IMR-90 (cell line): ENCODE measurements at regions not wholly inside any gene's neighbourhood (a gene's known extent, or its start where the extent isn't known, plus 50 kb on each side); places are given as distances from the start of the nearest gene placed in this dataset.
A peak's percentile ranks its signal among the peaks of the same experiment; 100 is the strongest.

Experiments used
- ATAC-seq: fragments of 200-7000 bp; cut with Tn5 transposase; 2 replicates; pipeline ENCODE4 v1.9.1; 2020; ENCODE audit warnings: low read depth, mild to moderate bottlenecking, moderate library complexity
- BruUV-seq: library from RNA; stranded (reverse); fragments of 400-500 nt; replicated peaks from 2 replicates; lab custom pipeline; 2021; lab: Mats Ljungman, UMichigan
- CTCF ChIA-PET: fragments of 300-600 bp; formaldehyde crosslinking; extraction: SDS; loops from one replicate; lab custom pipeline; 2021; ENCODE audit warnings: antibody characterized with exemption; lab: Yijun Ruan, JAX
- POLR2A ChIA-PET: fragments of 300-600 bp; sonication (Branson Sonifier 250); formaldehyde crosslinking; loops from one replicate; lab custom pipeline; 2022; ENCODE audit warnings: antibody characterized with exemption; ENCODE audit not compliant: unreplicated experiment; lab: Charles Lee
- DNase-seq: peaks from one replicate; pipeline ENCODE4 v3.0.0; 2013
- H2AFZ ChIP-seq: replicated peaks from 2 replicates; pipeline ENCODE3; 2013; ENCODE audit warnings: low read length, mild to moderate bottlenecking; ENCODE audit not compliant: poor library complexity
- H2AK5ac ChIP-seq: 2 replicates; pipeline ENCODE4 v1.6.1; 2013; ENCODE audit warnings: low read depth, low read length, inconsistent platforms
- H2AK9ac ChIP-seq: replicated peaks from 2 replicates; pipeline ENCODE3; 2013; ENCODE audit warnings: mild to moderate bottlenecking, low read depth, low read length, moderate library complexity; ENCODE audit not compliant: poor library complexity
- H2BK120ac ChIP-seq: 2 replicates; pipeline ENCODE4 v1.6.1; 2013; ENCODE audit warnings: low read depth, low read length, inconsistent platforms
- H2BK15ac ChIP-seq: 3 replicates; pipeline ENCODE4 v1.6.1; 2013; ENCODE audit warnings: low read depth, low read length, inconsistent platforms
- H2BK20ac ChIP-seq: 2 replicates; pipeline ENCODE4 v1.6.1; 2013; ENCODE audit warnings: low read depth, mild to moderate bottlenecking, inconsistent platforms, low read length, moderate library complexity
- H2BK5ac ChIP-seq: 2 replicates; pipeline ENCODE4 v1.6.1; 2013; ENCODE audit warnings: mild to moderate bottlenecking, low read depth, low read length, inconsistent platforms; ENCODE audit not compliant: poor library complexity, severe bottlenecking
- H3K14ac ChIP-seq: replicated peaks from 2 replicates; pipeline ENCODE4 v1.6.1; 2013; ENCODE audit warnings: low read depth, low read length, inconsistent platforms
- H3K18ac ChIP-seq: 2 replicates; pipeline ENCODE4 v1.6.1; 2013; ENCODE audit warnings: low read depth, low read length, control low read depth
- H3K23ac ChIP-seq: 2 replicates; pipeline ENCODE4 v1.6.1; 2013; ENCODE audit warnings: low read depth, low read length, inconsistent platforms
- H3K27ac ChIP-seq: 2 replicates; pipeline ENCODE4 v1.5.1; 2013; ENCODE audit warnings: mild to moderate bottlenecking, control low read depth, low read length; ENCODE audit not compliant: insufficient read depth
- H3K27me3 ChIP-seq: 2 replicates; pipeline ENCODE4 v1.6.1; 2013; ENCODE audit warnings: low read length; ENCODE audit not compliant: control insufficient read depth, insufficient read depth
- H3K36me3 ChIP-seq: 2 replicates; pipeline ENCODE4 v1.6.1; 2013; ENCODE audit warnings: low read length, mixed read lengths; ENCODE audit not compliant: control insufficient read depth, insufficient read depth
- H3K4ac ChIP-seq: 2 replicates; pipeline ENCODE4 v1.6.1; 2013; ENCODE audit warnings: low read depth, low read length, inconsistent platforms
- H3K4me1 ChIP-seq: 2 replicates; pipeline ENCODE4 v1.6.1; 2013; ENCODE audit warnings: low read length, mixed read lengths; ENCODE audit not compliant: control insufficient read depth, insufficient read depth
- H3K4me2 ChIP-seq: 2 replicates; pipeline ENCODE4 v1.6.1; 2013; ENCODE audit warnings: low read depth, mild to moderate bottlenecking, control low read depth, low read length, moderate library complexity
- H3K4me3 ChIP-seq: 2 replicates; pipeline ENCODE4 v1.5.1; 2013; ENCODE audit warnings: low read depth, mild to moderate bottlenecking, control low read depth, low read length, moderate library complexity; ENCODE audit not compliant: insufficient read depth
- H3K56ac ChIP-seq: 2 replicates; pipeline ENCODE4 v1.6.1; 2013; ENCODE audit warnings: low read length, inconsistent platforms; ENCODE audit not compliant: insufficient read depth; ENCODE audit errors: extremely low read depth
- H3K79me1 ChIP-seq, 2 experiments: 2 replicates each; pipeline ENCODE4 v1.6.1; 2013; ENCODE audit warnings: low read length in 2 of 2, inconsistent platforms in 1 of 2, low read depth in 1 of 2
- H3K9ac ChIP-seq: 2 replicates; pipeline ENCODE4 v1.6.1; 2013; ENCODE audit warnings: low read depth, low read length, control low read depth
- H3K9me1 ChIP-seq: 2 replicates; pipeline ENCODE4 v1.6.1; 2013; ENCODE audit warnings: low read length, inconsistent platforms; ENCODE audit not compliant: insufficient read depth
- H3K9me3 ChIP-seq: 2 replicates; pipeline ENCODE4 v1.6.1; 2013; ENCODE audit warnings: low read length; ENCODE audit not compliant: control insufficient read depth, insufficient read depth
- H4K20me1 ChIP-seq: 2 replicates; pipeline ENCODE4 v1.6.1; 2013; ENCODE audit warnings: low read length, inconsistent platforms; ENCODE audit not compliant: insufficient read depth
- H4K5ac ChIP-seq: 2 replicates; pipeline ENCODE4 v1.6.1; 2013; ENCODE audit warnings: mild to moderate bottlenecking, low read depth, low read length, control low read depth
- H4K8ac ChIP-seq, 2 experiments: 2 replicates each; pipeline ENCODE4 v1.6.1; 2013; ENCODE audit warnings: low read depth in 2 of 2, low read length in 2 of 2, control low read depth in 1 of 2, inconsistent platforms in 1 of 2
- H4K91ac ChIP-seq: 2 replicates; pipeline ENCODE4 v1.6.1; 2013; ENCODE audit warnings: low read depth, low read length, inconsistent platforms; ENCODE audit not compliant: insufficient read depth
- BHLHE40 ChIP-seq: fragments of 150-350 bp; IDR thresholded peaks from 2 replicates; pipeline ENCODE4 v1.6.1; 2016; ENCODE audit warnings: mild to moderate bottlenecking, low read depth, low read length
- CEBPB ChIP-seq: IDR thresholded peaks from 2 replicates; pipeline ENCODE4 v1.6.1; 2012; ENCODE audit warnings: low read depth, low read length, improper control_type of control experiment
- CHD1 ChIP-seq: IDR thresholded peaks from 2 replicates; pipeline ENCODE4 v1.6.1; 2012; ENCODE audit warnings: low read depth, low read length, improper control_type of control experiment
- FOS ChIP-seq: fragments of 150-350 bp; IDR thresholded peaks from 2 replicates; pipeline ENCODE4 v1.6.1; 2016; ENCODE audit warnings: low read depth, low read length
- MAFK ChIP-seq: IDR thresholded peaks from 2 replicates; pipeline ENCODE4 v1.6.1; 2012; ENCODE audit warnings: low read depth, low read length, improper control_type of control experiment
- MAZ ChIP-seq: IDR thresholded peaks from 2 replicates; pipeline ENCODE4 v1.6.1; 2012; ENCODE audit warnings: low read depth, mild to moderate bottlenecking, low read length, improper control_type of control experiment, moderate library complexity, borderline replicate concordance
- NFE2L2 ChIP-seq: fragments of 150-350 bp; IDR thresholded peaks from 2 replicates; pipeline ENCODE4 v1.6.1; 2016; ENCODE audit warnings: low read depth, mild to moderate bottlenecking, low read length
- POLR2A ChIP-seq: IDR thresholded peaks from 2 replicates; pipeline ENCODE4 v1.6.1; 2012; ENCODE audit warnings: mild to moderate bottlenecking, low read depth, low read length
- RCOR1 ChIP-seq: IDR thresholded peaks from 2 replicates; pipeline ENCODE4 v1.6.1; 2012; ENCODE audit warnings: mild to moderate bottlenecking, low read length, improper control_type of control experiment; ENCODE audit not compliant: insufficient replicate concordance
- RFX5 ChIP-seq: IDR thresholded peaks from 2 replicates; pipeline ENCODE4 v1.8.0; 2012; ENCODE audit warnings: low read depth, mild to moderate bottlenecking, low read length, moderate library complexity
- USF2 ChIP-seq: fragments of 150-350 bp; IDR thresholded peaks from 2 replicates; pipeline ENCODE4 v1.6.1; 2017; ENCODE audit warnings: mild to moderate bottlenecking, antibody characterized with exemption, low read length, low read depth
- WGBS, 2 experiments: methylation state at CpG; one replicate each; pipeline versions ENCODE4 v1.1.5 to v1.1.7; 2013; ENCODE audit warnings: missing lambda C conversion rate in 2 of 2; ENCODE audit not compliant: insufficient read length in 1 of 2; ENCODE audit errors: extremely low coverage in 2 of 2; 5-methylcytosine and 5-hydroxymethylcytosine counted together
- dilution Hi-C: fragments of 300-500 bp; cut with HindIII; formaldehyde crosslinking; loops from one replicate; pipeline ENCODE4 v1.14.3; 2018; ENCODE audit warnings: low sequenced_read_pairs; ENCODE audit not compliant: unreplicated experiment
- in situ Hi-C: fragments of 300-500 bp; cut with MboI; formaldehyde crosslinking; loops from 3 replicates; pipeline ENCODE4 v1.14.3; 2019; ENCODE audit warnings: low sequenced_read_pairs, inconsistent platforms, mixed read lengths
- intact Hi-C: fragments of 100-400 bp; cut with micrococcal nuclease; formaldehyde crosslinking; loops from 2 replicates; pipeline ENCODE4 v1.10.0; 2022
- TF ChIP-seq, protein P1 (sequence below): fragments of 150-350 bp; IDR thresholded peaks from 2 replicates; pipeline ENCODE4 v1.6.1; 2016; ENCODE audit warnings: low read depth, mild to moderate bottlenecking, low read length, moderate library complexity, borderline replicate concordance

DNA sequence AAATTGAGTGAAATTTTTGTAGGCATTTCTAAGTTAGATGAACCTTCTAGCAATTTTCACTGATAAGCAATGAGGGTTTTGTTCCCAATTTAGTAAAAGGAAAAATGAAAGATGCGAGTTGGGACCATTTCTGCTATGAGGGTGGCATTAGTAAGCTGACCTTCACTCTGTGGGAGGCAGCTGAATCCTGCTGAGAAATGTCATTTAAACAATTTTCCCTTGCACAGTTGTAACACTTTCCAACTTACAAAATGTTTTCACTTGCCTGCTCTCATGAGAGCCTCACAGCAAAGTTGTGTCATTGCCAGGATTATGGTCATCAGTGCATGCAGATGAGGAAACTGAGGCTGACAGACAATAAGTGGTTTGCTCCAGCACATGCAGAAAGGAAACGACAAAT is 527.7 kb downstream of the TNS1 start:
- H3K27me3 ChIP-seq: no peaks in the 10 kb centered on the region
- no peak overlapping the region for H2BK5ac ChIP-seq
- H2BK120ac ChIP-seq: peak overlapping the region; percentile 12; the same call in 1 of the 2 replicates
- BruUV-seq: no TSS peak
- TF ChIP-seq BHLHE40 (no peak), RCOR1 (no peak), POLR2A (no peak), MAFK (no peak), NFE2L2 (no peak), CHD1 (no peak), FOS (no peak), MAZ (no peak), RFX5 (no peak), CEBPB (no peak), USF2 (no peak)
- TF ChIP-seq, protein P1, sequence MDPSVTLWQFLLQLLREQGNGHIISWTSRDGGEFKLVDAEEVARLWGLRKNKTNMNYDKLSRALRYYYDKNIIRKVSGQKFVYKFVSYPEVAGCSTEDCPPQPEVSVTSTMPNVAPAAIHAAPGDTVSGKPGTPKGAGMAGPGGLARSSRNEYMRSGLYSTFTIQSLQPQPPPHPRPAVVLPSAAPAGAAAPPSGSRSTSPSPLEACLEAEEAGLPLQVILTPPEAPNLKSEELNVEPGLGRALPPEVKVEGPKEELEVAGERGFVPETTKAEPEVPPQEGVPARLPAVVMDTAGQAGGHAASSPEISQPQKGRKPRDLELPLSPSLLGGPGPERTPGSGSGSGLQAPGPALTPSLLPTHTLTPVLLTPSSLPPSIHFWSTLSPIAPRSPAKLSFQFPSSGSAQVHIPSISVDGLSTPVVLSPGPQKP: no peak
- H4K91ac ChIP-seq: no peak overlapping the region
- H2BK20ac ChIP-seq: no peak overlapping the region
- H3K23ac ChIP-seq: no peak overlapping the region
- no peak overlapping the region for H2AK5ac ChIP-seq
- H4K20me1 ChIP-seq: no peaks in the 10 kb centered on the region
- no peaks in the 10 kb centered on the region for H3K9me1 ChIP-seq
- no peak overlapping the region; the same call in 1 of the 2 replicates for H3K14ac ChIP-seq
- no peaks in the 10 kb centered on the region for H3K36me3 ChIP-seq
- no peak overlapping the region for H3K56ac ChIP-seq
- WGBS, 2 experiments: no CpG with 5 or more reads among the region's 2 CpGs
- H3K9me3 ChIP-seq: no peaks in the 10 kb centered on the region
- H4K5ac ChIP-seq: 0 out of 2 replicates have a peak overlapping the region, but pooled peaks have one; percentile 30
- peaks cover 8% of the 10 kb centered on the region for H3K4me1 ChIP-seq
- ChIA-PET POLR2A (no interaction called here), CTCF (interaction anchor here (0.9 kb wide), 1 partner anchor 13 kb away, joined by 3 read pairs; no protein-coding TSS in a partner anchor)
- no peak overlapping the region for H2BK15ac ChIP-seq
- no peak overlapping the region for H2AFZ ChIP-seq
- ATAC-seq (peak; percentile 49; the same call in 1 of the 2 replicates), DNase-seq (peak; percentile 15)
- H3K27ac ChIP-seq: no peak overlapping the region; the same call in 1 of the 2 replicates
- no peak overlapping the region for H3K4ac ChIP-seq
- intact Hi-C loops: no loop called here
- H3K9ac ChIP-seq: no peak overlapping the region
- peak overlapping the region in 1 of 2 experiments; percentile 12; a peak in 2 of 4 replicates for H4K8ac ChIP-seq
- dilution Hi-C loops: no loop called here
- in situ Hi-C loops: no loop called here
- no peak overlapping the region for H3K4me2 ChIP-seq
- H3K4me3 ChIP-seq: no peak overlapping the region
- 0 out of 2 replicates have a peak overlapping the region, but pooled peaks have one; percentile 20 for H3K18ac ChIP-seq
- no peaks in the 10 kb centered on the region for H3K79me1 ChIP-seq
- H2AK9ac ChIP-seq: no peak overlapping the region
